Aorta (tissue), 5 donors: ENCODE measurements at regions not wholly inside any gene's neighbourhood (a gene's known extent, or its start where the extent isn't known, plus 50 kb on each side); places are given as distances from the start of the nearest gene placed in this dataset.
"Not testable (repeated sequence)": the region's sequence is repeated elsewhere in the genome, so short reads cannot be mapped to it uniquely, and the experiment has no call there.

Source experiments
- ATAC-seq: fragments of 200-7000 bp; cut with Tn5 transposase; one replicate; pipeline ENCODE4 v1.9.1; 2022; ENCODE audit warnings: moderate library complexity; ENCODE audit not compliant: low FRiP score
- DNase-seq, 2 donors: peaks; one replicate each; pipeline ENCODE4 v3.0.0-alpha.2; 2020
- H3K27ac ChIP-seq, 2 donors: one replicate each; pipeline ENCODE4 v1.5.1; 2013; ENCODE audit warnings: low read length in 2 of 2, mild to moderate bottlenecking in 2 of 2, moderate library complexity in 2 of 2, control low read depth in 1 of 2, inconsistent platforms in 1 of 2, low read depth in 1 of 2
- H3K27me3 ChIP-seq, 2 donors: one replicate each; pipeline ENCODE4 v1.6.1; 2013; ENCODE audit warnings: control low read depth in 1 of 2, low read length in 1 of 2, mild to moderate bottlenecking in 1 of 2, moderate library complexity in 1 of 2; ENCODE audit not compliant: insufficient read depth in 2 of 2, control insufficient read depth in 1 of 2
- H3K36me3 ChIP-seq, 2 donors: one replicate each; pipeline ENCODE4 v1.6.1; 2013; ENCODE audit warnings: control low read depth in 1 of 2, low read length in 1 of 2, mild to moderate bottlenecking in 1 of 2; ENCODE audit not compliant: insufficient read depth in 2 of 2, control insufficient read depth in 1 of 2
- H3K4me1 ChIP-seq, 2 donors: one replicate each; pipeline ENCODE4 v1.6.1; 2013; ENCODE audit warnings: low read length in 2 of 2, control low read depth in 1 of 2, mild to moderate bottlenecking in 1 of 2, moderate library complexity in 1 of 2; ENCODE audit not compliant: insufficient read depth in 2 of 2, control insufficient read depth in 1 of 2
- H3K4me3 ChIP-seq, 2 donors: one replicate each; pipeline ENCODE4 v1.5.1; 2013; ENCODE audit warnings: low read length in 2 of 2, control low read depth in 1 of 2, mild to moderate bottlenecking in 1 of 2
- H3K9me3 ChIP-seq: one replicate; pipeline ENCODE4 v1.6.1; 2013; ENCODE audit warnings: mild to moderate bottlenecking, low read length; ENCODE audit not compliant: control insufficient read depth
- WGBS, 2 donors: extraction: QIAGEN DNeasy Blood & Tissue Kit; methylation state at CpG; one replicate each; pipeline ENCODE4 v1.1.7; 2013; 5-methylcytosine and 5-hydroxymethylcytosine counted together
- intact Hi-C, 2 donors: fragments of 100-400 bp; cut with DNase I; formaldehyde crosslinking; loops; one replicate each; pipeline versions ENCODE4 v1.14.2 to v1.15.0; 2022
- donor health status: healthy with polysubstance abuse.
- donor health status: Bipolar disorder and iron deficiency.
- donor health status: DM: no; HTN: no; CAD: no.
- donor health status: DM: no; HTN: no; CAD: no.
- donor health status: DM: yes; HTN: yes; CAD: no.

DNA sequence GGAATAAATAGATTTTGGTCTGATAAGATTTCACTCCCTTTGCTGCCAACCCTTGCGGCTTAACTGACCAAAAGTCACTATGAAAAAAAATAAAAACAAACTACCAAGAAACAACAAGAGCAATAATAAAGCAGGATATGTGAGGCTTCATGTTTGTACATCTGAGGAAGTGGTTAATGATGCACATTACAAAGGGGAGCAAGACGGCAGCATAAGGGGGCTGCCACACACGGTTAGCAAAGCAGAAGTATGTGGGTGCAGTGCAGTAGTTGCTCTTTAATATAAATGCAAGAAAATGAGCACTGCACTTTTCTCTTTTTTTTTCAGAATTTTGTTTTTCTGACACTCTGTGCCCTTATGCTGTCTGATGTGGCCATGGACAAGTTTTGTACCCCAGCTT lies 377.1 kb upstream of the CNTNAP5 start:
- no peak overlapping the region for H3K27ac ChIP-seq
- no peaks in the 10 kb centered on the region for H3K4me1 ChIP-seq
- intact Hi-C loops: no loop called here
- no peak for ATAC-seq
- H3K4me3 ChIP-seq: no peak overlapping the region
- no peak for DNase-seq
- H3K9me3 ChIP-seq: no peaks in the 10 kb centered on the region
- no peaks in the 10 kb centered on the region for H3K36me3 ChIP-seq
- WGBS, 2 donors: 53 to 55% methylated on average over 3 of the region's 3 CpGs
- no peaks in the 10 kb centered on the region for H3K27me3 ChIP-seq

DNA sequence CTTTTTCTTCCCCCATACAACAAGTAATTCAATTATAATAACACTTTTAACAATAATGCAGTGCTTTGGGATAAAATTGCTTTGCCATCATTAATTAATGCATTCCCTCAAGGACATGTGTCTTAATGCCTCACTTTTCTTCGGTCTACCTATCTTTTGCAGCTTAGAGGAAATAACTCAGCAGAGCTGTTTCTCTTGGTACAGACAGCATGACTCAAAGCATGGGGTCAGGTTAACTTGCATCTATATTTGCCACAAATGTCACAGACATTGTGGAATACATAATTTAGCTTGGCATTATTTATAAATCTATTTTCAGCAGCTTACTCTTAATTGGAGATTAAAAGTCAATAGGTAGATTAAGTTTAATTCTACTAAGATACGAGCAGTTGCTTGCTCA lies 376.1 kb upstream of the CNTNAP5 start:
- Histone ChIP-seq H3K4me1 (no peaks in the 10 kb centered on the region), H3K36me3 (no peaks in the 10 kb centered on the region), H3K27ac (no peak overlapping the region), H3K9me3 (no peaks in the 10 kb centered on the region), H3K4me3 (no peak overlapping the region), H3K27me3 (no peaks in the 10 kb centered on the region)
- intact Hi-C loops: no loop called here
- ATAC-seq: no peak
- no peak for DNase-seq
- 40 to 44% methylated on average over 2 of the region's 2 CpGs for WGBS, 2 donors

DNA sequence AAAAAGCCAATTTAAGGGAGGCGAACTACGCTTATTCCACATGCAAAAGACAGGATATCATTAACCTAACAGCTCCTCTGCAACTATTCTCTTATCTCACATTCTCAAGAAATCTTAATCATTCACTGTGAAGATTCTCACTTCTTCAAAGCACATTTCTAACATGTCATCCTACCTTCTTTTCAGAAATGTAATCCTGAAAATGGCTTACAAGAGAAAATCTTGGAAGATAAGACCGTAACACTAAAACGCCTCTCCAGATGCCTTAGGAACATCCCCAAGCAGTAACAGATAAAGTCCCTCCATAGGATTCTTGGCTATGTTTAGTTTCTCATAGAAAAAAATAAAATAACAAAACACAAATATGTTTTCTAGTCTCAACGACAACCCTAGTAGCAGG lies 373.9 kb upstream of the CNTNAP5 start:
- DNase-seq (no peak), ATAC-seq (no peak)
- Histone ChIP-seq H3K27me3 (no peaks in the 10 kb centered on the region), H3K9me3 (no peaks in the 10 kb centered on the region), H3K27ac (no peak overlapping the region), H3K36me3 (no peaks in the 10 kb centered on the region), H3K4me1 (no peaks in the 10 kb centered on the region), H3K4me3 (no peak overlapping the region)
- WGBS, 2 donors: 80 to 81% methylated on average over 5 of the region's 5 CpGs
- intact Hi-C loops: no loop called here

DNA sequence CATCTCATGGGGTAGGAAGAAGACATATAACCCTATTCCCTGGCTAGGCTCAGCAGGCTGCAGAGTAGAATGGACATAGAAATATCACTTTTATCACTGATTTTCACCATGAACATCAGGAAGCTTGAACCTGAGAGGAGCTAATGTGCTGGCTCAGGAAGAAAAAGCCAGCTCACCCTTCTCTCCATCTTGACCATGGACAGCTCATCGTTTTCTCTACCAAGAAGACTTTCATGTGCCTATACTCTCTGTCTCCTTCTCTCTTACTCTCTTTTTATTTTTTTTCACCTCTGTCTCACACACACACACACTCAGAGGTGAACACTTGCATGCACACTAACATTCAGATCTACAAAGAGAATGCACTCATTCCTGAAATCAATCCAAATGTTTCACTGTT lies 372.8 kb upstream of the CNTNAP5 start:
- no peak for ATAC-seq
- no peak for DNase-seq
- no peaks in the 10 kb centered on the region for H3K4me1 ChIP-seq
- no peak overlapping the region for H3K4me3 ChIP-seq
- peaks cover under 1% of the 10 kb centered on the region for H3K9me3 ChIP-seq
- 57 to 68% methylated on average over 1 of the region's 1 CpG for WGBS, 2 donors
- no peak overlapping the region for H3K27ac ChIP-seq
- no peaks in the 10 kb centered on the region for H3K36me3 ChIP-seq
- intact Hi-C loops: no loop called here
- H3K27me3 ChIP-seq: no peaks in the 10 kb centered on the region

DNA sequence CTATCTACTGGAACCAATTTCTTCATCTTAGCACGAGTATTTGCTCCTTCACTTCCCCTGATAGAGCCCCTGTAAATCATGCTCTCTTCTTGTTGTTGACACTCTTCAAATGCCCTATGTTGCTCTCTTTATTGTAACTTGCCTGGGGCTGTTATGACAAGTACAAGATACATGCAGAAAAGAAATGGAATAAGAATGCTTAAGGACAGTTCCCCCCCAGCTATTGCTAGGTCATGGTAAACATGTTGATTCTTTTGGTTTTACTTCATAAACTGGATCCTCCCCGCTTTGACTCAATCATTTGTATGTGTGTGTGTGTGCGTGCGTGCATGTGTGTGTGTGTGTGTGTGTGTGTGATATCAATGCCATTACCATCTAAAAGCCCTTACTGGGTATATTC lies 368.5 kb upstream of the CNTNAP5 start:
- H3K27me3 ChIP-seq: no peaks in the 10 kb centered on the region
- no peaks in the 10 kb centered on the region for H3K4me1 ChIP-seq
- H3K36me3 ChIP-seq: no peaks in the 10 kb centered on the region
- no peak overlapping the region for H3K27ac ChIP-seq
- peaks cover 11% of the 10 kb centered on the region for H3K9me3 ChIP-seq
- DNase-seq (no peak), ATAC-seq (no peak)
- WGBS, 2 donors: 55 to 56% methylated on average over 4 of the region's 4 CpGs
- no peak overlapping the region for H3K4me3 ChIP-seq
- intact Hi-C loops: no loop called here

DNA sequence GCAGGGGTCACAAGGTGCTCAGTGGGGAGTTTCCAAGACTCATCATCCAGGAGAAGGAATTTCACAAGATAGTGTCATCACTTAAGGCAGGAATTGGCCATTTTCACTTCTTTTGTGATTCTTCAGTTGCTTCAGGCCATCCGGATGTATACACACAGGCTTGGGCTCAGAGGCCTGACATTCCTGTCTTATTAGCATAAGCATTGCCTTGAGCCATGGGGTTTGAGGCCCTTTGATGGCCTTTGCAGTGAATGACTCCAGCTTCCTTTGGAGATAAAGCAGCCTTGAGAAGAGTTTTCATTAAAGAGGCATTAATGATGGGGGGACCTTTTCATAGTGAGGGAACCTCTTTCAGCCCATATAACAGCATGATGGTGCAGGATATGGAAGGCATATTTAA lies 366.0 kb upstream of the CNTNAP5 start:
- Histone ChIP-seq H3K27ac (no peak overlapping the region), H3K36me3 (no peaks in the 10 kb centered on the region), H3K4me1 (no peaks in the 10 kb centered on the region), H3K27me3 (no peaks in the 10 kb centered on the region), H3K9me3 (peaks cover 11% of the 10 kb centered on the region), H3K4me3 (no peak overlapping the region)
- no peak for DNase-seq
- intact Hi-C loops: no loop called here
- WGBS, 2 donors: 83% methylated on average over 1 of the region's 1 CpG
- no peak for ATAC-seq

DNA sequence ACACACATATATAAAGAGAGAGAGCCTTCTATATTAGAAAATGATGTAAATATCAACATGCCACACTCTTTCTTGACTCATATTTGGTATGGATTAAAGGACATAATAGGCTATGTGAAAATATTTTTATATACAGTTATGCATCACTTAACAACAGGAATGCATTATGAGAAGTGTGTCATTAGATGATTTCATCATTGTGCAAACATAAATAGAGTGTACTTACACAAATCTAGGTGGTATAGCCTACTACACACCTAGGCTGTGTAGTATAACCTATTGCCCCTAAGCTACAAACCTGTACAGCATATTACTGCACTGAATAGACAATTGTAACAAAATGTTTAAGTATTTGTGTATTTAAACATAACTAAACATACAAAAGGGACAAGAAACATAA lies 354.8 kb upstream of the CNTNAP5 start:
- Histone ChIP-seq H3K36me3 (no peaks in the 10 kb centered on the region), H3K27ac (no peak overlapping the region), H3K9me3 (no peaks in the 10 kb centered on the region), H3K27me3 (no peaks in the 10 kb centered on the region), H3K4me1 (no peaks in the 10 kb centered on the region), H3K4me3 (no peak overlapping the region)
- intact Hi-C loops: no loop called here
- ATAC-seq: no peak
- DNase-seq: no peak

DNA sequence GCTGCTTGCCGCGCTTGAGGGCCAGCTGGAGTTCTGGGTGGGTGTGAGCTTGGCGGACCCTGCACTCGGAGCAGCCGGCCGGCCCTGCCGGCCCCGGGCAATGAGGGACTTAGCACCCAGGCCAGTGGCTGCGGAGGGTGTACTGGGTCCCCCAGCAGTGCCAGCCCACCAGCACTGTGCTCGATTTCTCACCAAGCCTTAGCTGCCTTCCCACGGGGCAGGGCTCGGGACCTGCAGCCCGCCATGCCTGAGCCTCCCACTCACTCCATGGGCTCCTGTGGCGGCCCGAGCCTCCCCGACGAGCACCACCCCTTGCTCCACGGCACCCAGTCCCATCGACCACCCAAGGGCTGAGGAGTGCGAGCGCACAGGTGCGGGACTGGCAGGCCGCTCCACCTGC lies 341.3 kb upstream of the CNTNAP5 start:
- intact Hi-C loops, H3K9me3 ChIP-seq, DNase-seq, ATAC-seq, H3K36me3 ChIP-seq, H3K27ac ChIP-seq, H3K27me3 ChIP-seq, H3K4me1 ChIP-seq, H3K4me3 ChIP-seq: not testable (repeated sequence)
- WGBS, 2 donors: 97% methylated on average over 19 to 23 of the region's 23 CpGs

DNA sequence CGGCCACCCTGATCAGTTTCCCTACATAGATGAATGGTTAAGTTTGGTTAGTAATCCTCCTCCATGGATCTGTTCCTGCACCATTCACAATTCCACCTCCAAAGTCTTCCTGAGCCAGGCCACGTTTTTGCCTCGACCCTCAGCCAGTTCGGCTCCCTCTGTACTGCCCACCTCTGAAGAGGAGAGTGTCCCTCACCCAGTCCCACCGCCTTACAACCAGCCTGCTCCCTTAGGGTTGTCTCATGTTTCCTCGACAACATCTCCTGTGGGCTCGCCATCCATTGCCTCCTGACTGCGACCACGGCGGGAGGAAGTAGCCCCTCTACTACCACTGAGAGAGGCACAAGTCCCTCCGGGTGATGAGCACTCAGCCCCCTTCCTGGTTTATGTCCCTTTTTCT lies 338.0 kb upstream of the CNTNAP5 start:
- no peaks in the 10 kb centered on the region for H3K4me1 ChIP-seq
- WGBS, 2 donors: 88 to 92% methylated on average over 11 of the region's 11 CpGs
- no peak for ATAC-seq
- H3K4me3 ChIP-seq: no peak overlapping the region
- no peaks in the 10 kb centered on the region for H3K27me3 ChIP-seq
- DNase-seq: no peak
- intact Hi-C loops: no loop called here
- H3K27ac ChIP-seq: no peak overlapping the region
- no peaks in the 10 kb centered on the region for H3K36me3 ChIP-seq
- no peaks in the 10 kb centered on the region for H3K9me3 ChIP-seq
